Naive thymus-derived CD8-positive, alpha-beta T cell (primary cell): ENCODE measurements at regions not wholly inside any gene's neighbourhood (a gene's known extent, or its start where the extent isn't known, plus 50 kb on each side); places are given as distances from the start of the nearest gene placed in this dataset.
"Not testable (repeated sequence)": the region's sequence is repeated elsewhere in the genome, so short reads cannot be mapped to it uniquely, and the experiment has no call there.

Experiments
- ATAC-seq, 2 donors: fragments of 150-1000 bp; cut with Tn5 transposase in 1 of 2; sonication (Bioruptor Pico), chemical (Tn5 transposase) in 1 of 2; 1 replicate in 1 of 2; 2 replicates in 1 of 2; pipeline ENCODE4 v1.10.0; 2021; ENCODE audit warnings: mild to moderate bottlenecking in 2 of 2, moderate library complexity in 2 of 2
- POLR2A ChIA-PET: fragments of 350-600 bp; sonication (Branson Sonifier 250); formaldehyde crosslinking; loops from one replicate; lab custom pipeline; 2021; ENCODE audit warnings: antibody characterized with exemption; lab: Charles Lee
- DNase-seq, 10 donors: peaks; one replicate each; pipeline versions ENCODE4 v3.0.0 to v3.0.0-alpha.2; 2020 to 2022
- H3K27ac Mint-ChIP-seq, 10 donors: one replicate each; pipeline ENCODE4 v1.8.0; 2020 to 2022; ENCODE audit warnings: mild to moderate bottlenecking in 10 of 10, mixed read lengths in 10 of 10, moderate library complexity in 4 of 10, inconsistent platforms in 1 of 10
- H3K27me3 Mint-ChIP-seq, 5 donors: one replicate each; pipeline ENCODE4 v1.8.0; 2021 to 2022; ENCODE audit warnings: mixed read lengths in 5 of 5
- H3K36me3 Mint-ChIP-seq, 3 donors: one replicate each; pipeline ENCODE4 v1.8.0; 2020 to 2022; ENCODE audit warnings: mixed read lengths in 3 of 3, mild to moderate bottlenecking in 2 of 3, inconsistent platforms in 1 of 3
- H3K4me1 Mint-ChIP-seq, 4 donors: one replicate each; pipeline ENCODE4 v1.8.0; 2021 to 2022; ENCODE audit warnings: mixed read lengths in 4 of 4
- H3K4me3 Mint-ChIP-seq, 10 donors: one replicate each; pipeline ENCODE4 v1.8.0; 2020 to 2022; ENCODE audit warnings: mild to moderate bottlenecking in 10 of 10, mixed read lengths in 10 of 10, moderate library complexity in 6 of 10, inconsistent platforms in 1 of 10
- H3K9me3 Mint-ChIP-seq, 9 donors: one replicate each; pipeline ENCODE4 v1.8.0; 2020 to 2022; ENCODE audit warnings: mixed read lengths in 9 of 9, mild to moderate bottlenecking in 3 of 9, inconsistent platforms in 1 of 9, moderate library complexity in 1 of 9

- Mint-ChIP-seq H3K27me3 (no peaks in the 10 kb centered on the region), H3K27ac (no peak overlapping the region), H3K4me3 (no peak overlapping the region), H3K36me3 (no peaks in the 10 kb centered on the region), H3K9me3 (no peaks in the 10 kb centered on the region), H3K4me1 (peaks cover 0 to under 1% (median 0%) of the 10 kb centered on the region in 4 donors)
- DNase-seq (no peak), ATAC-seq (no peak)
- POLR2A ChIA-PET: no interaction called here
Measured at GRCh38 chr10:60541451-60541850, 151.8 kb upstream of the ANK3 start.

- Mint-ChIP-seq H3K4me3 (no peak overlapping the region), H3K27me3 (no peaks in the 10 kb centered on the region), H3K27ac (no peak overlapping the region), H3K4me1 (peaks cover 0 to 2% (median 0%) of the 10 kb centered on the region in 4 donors), H3K36me3 (peaks cover 0 to 2% (median 0%) of the 10 kb centered on the region in 3 donors), H3K9me3 (no peaks in the 10 kb centered on the region)
- no peak for ATAC-seq
- POLR2A ChIA-PET: no interaction called here
- DNase-seq: no peak
Measured at GRCh38 chr10:60537697-60538096, 148.0 kb upstream of the ANK3 start.

GRCh38 chr10:60536529-60537114, 146.9 kb upstream of the ANK3 start:
- Mint-ChIP-seq H3K36me3 (peaks cover 0 to 2% (median 0%) of the 10 kb centered on the region in 3 donors), H3K4me1 (peaks cover 0 to 2% (median 0%) of the 10 kb centered on the region in 4 donors), H3K4me3 (no peak overlapping the region), H3K27ac (no peak overlapping the region), H3K9me3 (no peaks in the 10 kb centered on the region), H3K27me3 (no peaks in the 10 kb centered on the region)
- ATAC-seq: no peak
- POLR2A ChIA-PET: no interaction called here
- no peak for DNase-seq

- no peak overlapping the region for H3K27ac Mint-ChIP-seq
- no peaks in the 10 kb centered on the region for H3K27me3 Mint-ChIP-seq
- DNase-seq (no peak), ATAC-seq (no peak)
- POLR2A ChIA-PET: no interaction called here
- H3K9me3 Mint-ChIP-seq: no peaks in the 10 kb centered on the region
- no peak overlapping the region for H3K4me3 Mint-ChIP-seq
- peaks cover 0 to 2% (median 0%) of the 10 kb centered on the region in 3 donors for H3K36me3 Mint-ChIP-seq
- peaks cover 0 to 2% (median 0%) of the 10 kb centered on the region in 4 donors for H3K4me1 Mint-ChIP-seq
Measured at GRCh38 chr10:60535427-60535826, 145.8 kb upstream of the ANK3 start.

GRCh38 chr10:60534761-60535389, 145.2 kb upstream of the ANK3 start:
- ATAC-seq: no peak
- Mint-ChIP-seq H3K4me1 (peaks cover 0 to 2% (median 0%) of the 10 kb centered on the region in 4 donors), H3K27ac (no peak overlapping the region), H3K27me3 (no peaks in the 10 kb centered on the region), H3K36me3 (peaks cover 0 to 2% (median 0%) of the 10 kb centered on the region in 3 donors), H3K4me3 (no peak overlapping the region), H3K9me3 (no peaks in the 10 kb centered on the region)
- DNase-seq: no peak
- POLR2A ChIA-PET: no interaction called here

GRCh38 chr10:60532696-60533468, 143.2 kb upstream of the ANK3 start:
- POLR2A ChIA-PET: no interaction called here
- DNase-seq (no peak), ATAC-seq (no peak)
- peaks cover 0 to 2% (median 0%) of the 10 kb centered on the region in 4 donors for H3K4me1 Mint-ChIP-seq
- no peaks in the 10 kb centered on the region for H3K9me3 Mint-ChIP-seq
- peaks cover 0 to 5% (median 2%) of the 10 kb centered on the region in 3 donors for H3K36me3 Mint-ChIP-seq
- no peaks in the 10 kb centered on the region for H3K27me3 Mint-ChIP-seq
- no peak overlapping the region for H3K27ac Mint-ChIP-seq
- H3K4me3 Mint-ChIP-seq: no peak overlapping the region

GRCh38 chr10:60531006-60531405, 141.3 kb upstream of the ANK3 start:
- POLR2A ChIA-PET: no interaction called here
- peaks cover 0 to 5% (median 2%) of the 10 kb centered on the region in 3 donors for H3K36me3 Mint-ChIP-seq
- H3K4me3 Mint-ChIP-seq: no peak overlapping the region
- no peaks in the 10 kb centered on the region for H3K9me3 Mint-ChIP-seq
- H3K27me3 Mint-ChIP-seq: no peaks in the 10 kb centered on the region
- no peaks in the 10 kb centered on the region for H3K4me1 Mint-ChIP-seq
- DNase-seq (no peak), ATAC-seq (no peak)
- no peak overlapping the region for H3K27ac Mint-ChIP-seq

GRCh38 chr10:60527676-60528075, 138.0 kb upstream of the ANK3 start:
- Mint-ChIP-seq H3K4me1 (peaks cover 0 to 2% (median 0%) of the 10 kb centered on the region in 4 donors), H3K36me3 (peaks cover 0 to 15% (median 14%) of the 10 kb centered on the region in 3 donors), H3K27me3 (no peaks in the 10 kb centered on the region), H3K9me3 (peaks cover 0 to 12% (median 2%) of the 10 kb centered on the region in 9 donors), H3K27ac (no peak overlapping the region), H3K4me3 (no peak overlapping the region)
- POLR2A ChIA-PET: no interaction called here
- no peak for ATAC-seq
- DNase-seq: no peak

GRCh38 chr10:60525716-60526585, 136.3 kb upstream of the ANK3 start:
- POLR2A ChIA-PET: no interaction called here
- Mint-ChIP-seq H3K36me3 (peaks cover 0 to 15% (median 14%) of the 10 kb centered on the region in 3 donors), H3K27ac (no peak overlapping the region), H3K9me3 (peaks cover 0 to 12% (median 2%) of the 10 kb centered on the region in 9 donors), H3K27me3 (no peaks in the 10 kb centered on the region), H3K4me1 (peaks cover 0 to 2% (median 0%) of the 10 kb centered on the region in 4 donors), H3K4me3 (no peak overlapping the region)
- no peak for DNase-seq
- ATAC-seq: no peak

- Mint-ChIP-seq H3K27ac (no peak overlapping the region), H3K4me3 (no peak overlapping the region), H3K9me3 (peaks cover 0 to 12% (median 3%) of the 10 kb centered on the region in 9 donors), H3K27me3 (no peaks in the 10 kb centered on the region), H3K36me3 (peaks cover 0 to 19% (median 15%) of the 10 kb centered on the region in 3 donors), H3K4me1 (peaks cover 0 to 2% (median 0%) of the 10 kb centered on the region in 4 donors)
- POLR2A ChIA-PET: no interaction called here
- DNase-seq (no peak), ATAC-seq (no peak)
Measured at GRCh38 chr10:60524541-60524940, 134.9 kb upstream of the ANK3 start.

GRCh38 chr10:60523371-60523770, 133.7 kb upstream of the ANK3 start:
- POLR2A ChIA-PET, DNase-seq, ATAC-seq, H3K27me3 Mint-ChIP-seq, H3K4me3 Mint-ChIP-seq, H3K27ac Mint-ChIP-seq, H3K4me1 Mint-ChIP-seq: not testable (repeated sequence)
- peaks cover 0 to 21% (median 10%) of the 10 kb centered on the region in 3 donors for H3K36me3 Mint-ChIP-seq
- peaks cover 0 to 12% (median 3%) of the 10 kb centered on the region in 9 donors for H3K9me3 Mint-ChIP-seq

- Mint-ChIP-seq H3K4me1 (peaks cover 0 to 2% (median 0%) of the 10 kb centered on the region in 4 donors), H3K27me3 (no peaks in the 10 kb centered on the region)
- POLR2A ChIA-PET: no interaction called here
Measured at GRCh38 chr10:60522617-60523016, 132.9 kb upstream of the ANK3 start.

More at GRCh38 chr10:60522617-60523016, 132.9 kb upstream of the ANK3 start:
- DNase-seq (no peak), ATAC-seq (no peak)
- Mint-ChIP-seq H3K27ac (no peak overlapping the region), H3K9me3 (peaks cover 0 to 12% (median 3%) of the 10 kb centered on the region in 9 donors), H3K36me3 (peaks cover 0 to 21% (median 10%) of the 10 kb centered on the region in 3 donors), H3K4me3 (no peak overlapping the region)
